ENCODE measurements at regions not wholly inside any gene's neighbourhood (a gene's known extent, or its start where the extent isn't known, plus 50 kb on each side); places are given as distances from the start of the nearest gene placed in this dataset.

- TF ChIP-seq SIN3A (IDR thresholded peaks at IDR 0.05; ENCODE audit: low read depth, low read length) (no peak), USF2 (IDR thresholded peaks at IDR 0.05; ENCODE audit: borderline replicate concordance, low read depth, low read length) (no peak), POLR2A (IDR thresholded peaks at IDR 0.05; ENCODE audit: low read depth, low read length) (no peak), KAT2A (conservative IDR thresholded peaks at IDR 0.05; ENCODE audit: control insufficient read depth, low read depth, low read length) (no peak), SP1 (IDR thresholded peaks at IDR 0.05; ENCODE audit: low read depth, low read length) (no peak), ZNF384 (IDR thresholded peaks at IDR 0.05; ENCODE audit: borderline replicate concordance, low read depth, low read length) (no peak), ZNF274 (IDR thresholded peaks at IDR 0.05; ENCODE audit: insufficient read depth, insufficient read length) (no peak), CHD2 (IDR thresholded peaks at IDR 0.05; ENCODE audit: borderline replicate concordance, low read depth, low read length) (no peak), YY1 (IDR thresholded peaks at IDR 0.05; ENCODE audit: low read depth, low read length) (no peak), ATF2 (IDR thresholded peaks at IDR 0.05; ENCODE audit: low read length) (no peak), NRF1 (conservative IDR thresholded peaks at IDR 0.05; ENCODE audit: low read depth, low read length) (no peak)
- TF ChIP-seq, protein P1, sequence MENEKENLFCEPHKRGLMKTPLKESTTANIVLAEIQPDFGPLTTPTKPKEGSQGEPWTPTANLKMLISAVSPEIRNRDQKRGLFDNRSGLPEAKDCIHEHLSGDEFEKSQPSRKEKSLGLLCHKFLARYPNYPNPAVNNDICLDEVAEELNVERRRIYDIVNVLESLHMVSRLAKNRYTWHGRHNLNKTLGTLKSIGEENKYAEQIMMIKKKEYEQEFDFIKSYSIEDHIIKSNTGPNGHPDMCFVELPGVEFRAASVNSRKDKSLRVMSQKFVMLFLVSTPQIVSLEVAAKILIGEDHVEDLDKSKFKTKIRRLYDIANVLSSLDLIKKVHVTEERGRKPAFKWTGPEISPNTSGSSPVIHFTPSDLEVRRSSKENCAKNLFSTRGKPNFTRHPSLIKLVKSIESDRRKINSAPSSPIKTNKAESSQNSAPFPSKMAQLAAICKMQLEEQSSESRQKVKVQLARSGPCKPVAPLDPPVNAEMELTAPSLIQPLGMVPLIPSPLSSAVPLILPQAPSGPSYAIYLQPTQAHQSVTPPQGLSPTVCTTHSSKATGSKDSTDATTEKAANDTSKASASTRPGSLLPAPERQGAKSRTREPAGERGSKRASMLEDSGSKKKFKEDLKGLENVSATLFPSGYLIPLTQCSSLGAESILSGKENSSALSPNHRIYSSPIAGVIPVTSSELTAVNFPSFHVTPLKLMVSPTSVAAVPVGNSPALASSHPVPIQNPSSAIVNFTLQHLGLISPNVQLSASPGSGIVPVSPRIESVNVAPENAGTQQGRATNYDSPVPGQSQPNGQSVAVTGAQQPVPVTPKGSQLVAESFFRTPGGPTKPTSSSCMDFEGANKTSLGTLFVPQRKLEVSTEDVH (IDR thresholded peaks at IDR 0.05; ENCODE audit: low read depth, partially characterized antibody): no peak
- TF ChIP-seq, protein P2, sequence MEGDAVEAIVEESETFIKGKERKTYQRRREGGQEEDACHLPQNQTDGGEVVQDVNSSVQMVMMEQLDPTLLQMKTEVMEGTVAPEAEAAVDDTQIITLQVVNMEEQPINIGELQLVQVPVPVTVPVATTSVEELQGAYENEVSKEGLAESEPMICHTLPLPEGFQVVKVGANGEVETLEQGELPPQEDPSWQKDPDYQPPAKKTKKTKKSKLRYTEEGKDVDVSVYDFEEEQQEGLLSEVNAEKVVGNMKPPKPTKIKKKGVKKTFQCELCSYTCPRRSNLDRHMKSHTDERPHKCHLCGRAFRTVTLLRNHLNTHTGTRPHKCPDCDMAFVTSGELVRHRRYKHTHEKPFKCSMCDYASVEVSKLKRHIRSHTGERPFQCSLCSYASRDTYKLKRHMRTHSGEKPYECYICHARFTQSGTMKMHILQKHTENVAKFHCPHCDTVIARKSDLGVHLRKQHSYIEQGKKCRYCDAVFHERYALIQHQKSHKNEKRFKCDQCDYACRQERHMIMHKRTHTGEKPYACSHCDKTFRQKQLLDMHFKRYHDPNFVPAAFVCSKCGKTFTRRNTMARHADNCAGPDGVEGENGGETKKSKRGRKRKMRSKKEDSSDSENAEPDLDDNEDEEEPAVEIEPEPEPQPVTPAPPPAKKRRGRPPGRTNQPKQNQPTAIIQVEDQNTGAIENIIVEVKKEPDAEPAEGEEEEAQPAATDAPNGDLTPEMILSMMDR (IDR thresholded peaks at IDR 0.05 in 2 of 3, conservative IDR thresholded peaks at IDR 0.05 in 1 of 3; ENCODE audit: control insufficient read depth in 2 of 3, extremely low read depth in 1 of 3, insufficient read depth in 1 of 3, low read depth in 3 of 3, low read length in 3 of 3): no peak
These were observed 142.6 kb downstream of the DCK start for GRCh38 chr4:71136071-71136470.
